GM21717 (cell line): ENCODE measurements at regions not wholly inside any gene's neighbourhood (a gene's known extent, or its start where the extent isn't known, plus 50 kb on each side); places are given as distances from the start of the nearest gene placed in this dataset.

Experiments used
- ATAC-seq: cut with Tn5 transposase; IDR thresholded peaks from one replicate; pipeline ENCODE4 v1.9.1; 2021; ENCODE audit warnings: mild to moderate bottlenecking, moderate library complexity; ENCODE audit not compliant: unreplicated experiment

DNA sequence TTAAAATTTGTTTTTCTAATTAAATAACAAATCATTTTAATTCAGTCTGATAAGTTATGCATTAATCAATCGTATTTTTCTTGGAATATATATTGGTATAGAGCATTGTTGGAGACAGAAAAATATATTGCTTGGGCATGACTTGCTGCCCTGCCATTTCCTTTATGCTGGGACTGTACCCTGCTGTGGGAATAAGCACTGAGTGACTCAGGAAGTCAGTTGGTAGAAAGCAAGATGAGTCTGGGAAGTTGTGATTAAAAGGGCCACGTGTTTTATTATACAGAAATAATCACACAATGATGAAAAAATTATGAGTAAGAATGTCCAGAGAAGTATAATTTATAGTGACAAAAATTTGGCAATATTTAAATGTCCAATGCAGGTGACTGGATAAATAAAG lies 139.5 kb downstream of the KIF18A start:
- no peak for ATAC-seq

DNA sequence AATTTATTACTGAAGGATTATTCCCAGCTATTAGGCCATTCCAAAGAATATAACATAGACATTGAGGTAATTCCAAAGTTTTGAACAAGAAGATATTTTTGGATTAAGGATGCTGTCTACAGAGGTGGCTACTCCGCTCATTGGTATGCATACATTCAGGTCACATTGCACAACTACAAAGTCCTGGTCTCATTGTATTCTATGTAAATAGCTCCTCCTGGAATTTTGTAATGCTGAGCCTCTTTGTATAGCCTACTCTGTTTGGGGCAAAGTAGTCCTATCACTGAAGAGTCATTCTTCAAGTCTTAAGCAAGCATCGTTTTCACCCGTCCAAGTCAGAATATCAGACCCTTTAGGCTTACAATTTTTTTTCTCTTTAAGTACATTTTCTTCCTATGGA lies 142.4 kb downstream of the KIF18A start:
- no peak for ATAC-seq

DNA sequence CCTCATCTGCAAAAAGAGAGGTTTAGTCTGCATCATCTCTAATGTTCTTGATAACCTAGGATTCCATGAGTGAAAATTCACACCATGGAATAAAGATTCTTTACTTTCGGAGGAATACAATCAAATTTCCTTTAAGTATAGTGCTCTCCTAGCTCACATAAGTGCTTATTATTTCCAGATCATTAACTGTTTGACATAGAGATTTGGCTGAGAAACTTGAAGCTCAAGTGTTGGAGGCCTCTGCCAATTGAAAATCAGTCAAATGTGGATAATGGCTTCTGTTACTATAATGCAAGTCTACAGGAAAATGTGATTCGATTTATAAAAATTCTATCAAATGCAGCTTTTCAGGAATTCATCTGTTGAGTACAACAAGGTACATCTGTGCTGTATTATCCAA lies 144.6 kb downstream of the KIF18A start:
- ATAC-seq, result no peak

DNA sequence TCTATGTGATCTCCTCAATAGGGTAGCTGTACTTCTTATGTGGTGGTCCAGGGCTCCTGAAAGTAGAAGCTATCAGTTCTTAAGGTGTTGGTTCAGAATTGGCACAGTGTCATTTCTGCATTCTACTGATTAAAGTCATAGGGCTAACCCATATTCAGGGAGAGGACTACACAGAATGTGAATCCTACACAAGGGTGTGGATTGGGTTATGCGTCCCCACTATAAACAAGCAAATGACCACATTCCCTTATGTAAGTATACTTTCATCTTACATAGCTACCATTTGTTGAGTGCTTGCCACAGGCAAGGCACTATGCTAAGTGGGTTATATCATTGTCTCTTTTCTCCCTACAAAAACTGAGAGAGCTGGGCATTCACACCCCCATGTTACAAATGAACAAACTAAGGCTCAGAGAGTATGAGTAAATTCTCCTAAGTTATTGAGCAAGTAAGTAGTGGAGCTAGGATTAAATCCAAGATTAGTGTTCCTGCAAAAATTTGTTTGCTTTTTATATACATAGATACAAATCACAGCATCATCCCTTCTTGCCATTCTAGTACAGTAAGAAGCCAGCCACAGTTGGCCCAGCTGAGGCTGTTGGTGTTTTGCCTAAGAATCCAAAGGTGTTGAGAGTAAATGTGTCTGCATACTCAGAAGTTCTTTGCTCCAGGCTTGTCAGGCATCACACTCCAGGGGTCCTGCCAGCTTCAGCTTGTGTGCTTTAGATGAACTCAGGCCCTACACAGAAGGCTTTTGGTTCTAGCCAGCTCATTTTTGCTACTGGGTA lies 157.8 kb downstream of the KIF18A start:
- no peak for ATAC-seq

DNA sequence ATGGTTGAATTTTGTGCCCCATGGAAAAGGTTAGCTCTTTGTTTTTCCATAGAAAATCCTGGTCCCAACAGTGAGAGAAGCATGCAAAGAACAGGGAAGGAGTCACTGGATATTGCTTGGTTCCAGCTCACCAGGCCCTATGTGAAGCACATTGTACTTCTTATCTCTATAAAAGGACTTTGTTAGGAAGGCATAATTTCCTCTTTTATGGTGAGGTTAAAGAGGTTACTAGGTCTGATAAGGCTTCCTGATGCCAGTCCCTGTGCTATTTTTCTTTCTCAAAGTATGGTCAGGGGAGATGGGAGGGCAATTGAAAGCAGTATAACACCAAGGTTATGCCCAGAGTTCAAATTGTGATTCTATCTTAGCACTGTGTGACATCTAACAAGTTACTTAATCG lies 162.6 kb downstream of the KIF18A start:
- no peak for ATAC-seq

DNA sequence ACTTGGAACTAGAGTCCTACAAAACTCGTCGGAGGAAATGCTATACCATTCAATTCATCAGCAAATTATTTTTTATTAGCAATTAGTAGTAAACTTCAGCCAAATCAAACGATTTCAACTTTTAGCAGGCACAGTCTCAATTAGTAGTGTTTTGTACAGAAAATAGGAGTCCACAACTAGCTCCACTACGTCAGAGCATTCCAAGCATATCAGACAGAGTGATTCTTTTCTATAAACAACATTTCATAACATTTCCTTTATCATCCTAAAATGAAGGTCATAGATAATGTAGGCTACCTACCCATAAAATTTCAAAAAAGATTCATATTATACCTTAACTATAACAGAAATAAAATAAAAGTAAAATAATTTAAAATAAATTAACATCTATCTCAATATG lies 169.9 kb downstream of the KIF18A start:
- ATAC-seq, result no peak

DNA sequence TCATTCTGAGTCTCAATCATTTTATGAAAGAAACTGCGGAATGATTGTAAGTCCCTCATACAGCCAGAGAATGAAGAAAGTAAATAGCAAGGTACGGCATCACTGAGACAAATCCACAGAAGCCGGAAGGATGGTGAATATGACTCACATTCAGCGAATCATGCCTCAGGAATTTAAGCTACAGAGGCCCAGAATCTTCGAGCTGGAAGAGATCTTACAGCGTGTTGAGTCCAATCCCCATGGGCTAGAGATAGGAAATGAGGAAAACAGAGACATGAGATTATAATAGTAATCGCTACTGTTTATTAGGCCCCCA lies 173.2 kb downstream of the KIF18A start:
- ATAC-seq, result no peak

DNA sequence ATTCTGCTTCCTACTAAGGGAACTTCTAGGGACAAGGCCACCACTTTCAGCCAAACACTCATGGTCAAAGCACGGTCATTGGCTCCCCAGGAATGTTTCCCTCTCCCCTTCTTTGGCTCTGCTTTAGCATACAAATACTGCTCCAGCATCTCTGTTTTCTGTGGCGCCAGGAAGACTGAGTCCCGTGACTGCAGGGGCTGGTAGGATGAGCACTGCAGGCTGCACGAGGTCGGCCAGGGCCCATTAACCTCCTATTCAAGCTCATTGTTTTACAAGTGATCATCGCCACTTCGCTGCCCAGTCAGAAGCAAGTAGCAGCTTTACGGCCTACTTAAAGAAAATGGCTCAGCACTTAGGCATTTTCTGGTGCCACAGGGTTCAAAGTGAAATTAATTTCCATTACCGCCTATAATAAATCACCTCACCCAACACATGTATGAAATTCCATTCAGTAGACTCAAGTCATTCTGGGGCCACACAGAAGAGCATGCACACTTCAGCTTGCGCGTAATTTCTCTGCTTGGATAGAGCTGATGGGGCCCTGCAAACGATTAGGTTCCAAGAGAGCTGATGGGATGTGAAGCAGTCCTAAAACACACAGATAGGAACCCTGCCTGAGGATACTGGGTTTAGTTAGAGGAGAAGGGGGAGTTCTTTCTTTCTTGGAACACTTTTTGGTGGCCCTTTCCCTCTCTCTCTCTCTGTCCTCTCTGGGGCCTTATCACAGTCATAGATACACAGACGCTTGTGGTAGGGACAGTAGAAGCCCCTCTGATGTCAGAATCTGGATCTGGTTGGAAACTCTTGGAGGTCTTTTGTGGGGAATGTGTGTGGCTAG lies 173.7 kb downstream of the KIF18A start:
- no peak for ATAC-seq

DNA sequence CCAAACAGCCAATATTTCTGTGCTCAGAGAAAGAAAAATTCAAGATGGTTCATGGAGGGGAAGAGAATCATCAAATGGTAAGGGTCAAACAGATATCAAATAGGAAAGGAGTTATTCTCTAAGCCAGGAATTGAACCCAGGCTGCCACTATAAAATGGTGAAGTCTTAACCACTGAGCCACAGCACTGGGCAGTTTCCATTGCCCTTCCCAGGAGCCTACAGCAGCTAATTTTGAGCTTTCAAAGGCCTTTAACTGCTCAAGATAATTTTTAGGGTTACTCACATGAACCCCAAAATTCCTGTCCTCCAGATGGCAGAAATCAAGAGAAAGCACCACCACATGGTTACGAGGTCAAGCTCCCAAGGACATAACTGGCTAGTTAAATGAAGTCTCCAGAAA lies 176.2 kb downstream of the KIF18A start:
- ATAC-seq, result no peak

DNA sequence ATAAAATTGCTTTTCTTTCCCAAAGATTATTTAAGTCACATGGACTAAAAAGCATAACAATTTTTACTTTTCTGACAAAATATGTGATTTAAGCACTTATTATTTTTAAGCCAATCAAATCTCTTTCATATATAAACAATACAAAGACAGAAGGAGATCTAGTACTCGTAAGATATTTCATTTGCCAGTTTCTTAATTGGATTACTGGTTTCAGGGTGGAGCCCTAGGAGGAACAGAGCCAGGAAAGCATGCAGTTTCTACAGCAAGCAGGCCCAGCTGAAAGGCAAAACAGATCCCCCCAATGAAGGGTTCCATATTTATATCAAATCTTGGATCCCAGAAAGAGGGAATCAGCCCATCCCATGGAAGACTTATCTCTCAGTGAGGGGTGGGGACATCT lies 177.0 kb downstream of the KIF18A start:
- no peak for ATAC-seq

DNA sequence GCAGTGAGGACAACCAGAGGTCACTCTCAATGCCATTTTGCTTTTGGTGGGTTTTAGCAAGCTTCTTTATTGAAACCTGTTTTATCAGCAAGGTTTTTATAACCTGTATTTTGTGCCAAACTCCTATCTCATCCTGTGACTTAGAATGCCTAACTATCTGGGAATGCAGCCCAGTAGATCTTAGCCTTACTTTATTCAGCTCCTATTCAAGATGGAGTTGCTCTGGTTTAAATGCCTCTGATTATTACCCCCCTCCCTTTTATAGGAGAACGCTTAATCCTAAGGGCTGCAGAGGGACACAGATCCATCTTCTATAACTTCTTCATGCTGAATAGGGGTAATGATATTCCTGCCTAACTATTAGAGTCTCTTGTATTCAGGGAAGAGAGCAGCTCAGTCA lies 179.1 kb downstream of the KIF18A start:
- ATAC-seq, result no peak

DNA sequence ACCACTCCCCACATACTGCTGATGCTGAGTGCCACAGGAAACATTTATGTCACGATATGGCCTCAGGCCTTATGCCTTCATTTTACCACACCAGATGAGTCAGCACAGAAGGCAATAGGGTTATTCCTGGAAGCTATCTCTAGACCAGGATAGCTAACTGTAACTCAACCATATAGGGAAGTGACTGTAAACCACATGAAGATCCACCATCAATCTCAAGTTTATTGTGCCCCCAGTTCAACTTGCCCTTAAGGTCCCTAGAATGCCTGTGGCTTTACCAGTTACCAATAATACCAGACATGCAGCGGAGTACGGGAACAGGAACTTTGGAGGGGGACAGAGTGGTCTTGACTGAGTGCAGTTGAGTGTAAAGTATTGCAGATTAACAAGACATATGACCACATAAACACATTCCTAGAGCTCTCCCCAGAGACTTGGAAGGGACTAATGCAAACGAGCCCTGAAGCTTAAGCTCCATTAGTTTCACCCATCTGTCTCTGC lies 180.9 kb downstream of the KIF18A start:
- ATAC-seq, result no peak

DNA sequence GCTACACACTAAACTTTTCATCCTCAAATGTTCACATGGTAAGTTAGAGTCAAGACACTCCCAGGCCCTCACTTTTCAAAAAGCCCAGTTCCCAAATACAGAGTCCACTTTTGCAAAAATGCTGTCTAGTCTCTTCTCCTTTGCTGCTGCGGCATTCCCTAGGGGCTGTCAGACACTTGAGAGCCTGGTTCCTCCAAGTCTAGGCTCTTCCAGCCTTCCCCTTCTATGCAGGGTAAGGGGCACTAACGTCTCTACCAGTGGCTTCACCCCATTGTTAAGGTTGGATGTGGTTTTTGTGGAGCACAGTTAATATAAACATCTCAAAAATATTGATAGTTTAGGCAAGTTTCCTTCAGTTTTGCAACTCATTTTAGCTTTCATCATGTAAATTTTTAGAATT lies 181.5 kb downstream of the KIF18A start:
- no peak for ATAC-seq

DNA sequence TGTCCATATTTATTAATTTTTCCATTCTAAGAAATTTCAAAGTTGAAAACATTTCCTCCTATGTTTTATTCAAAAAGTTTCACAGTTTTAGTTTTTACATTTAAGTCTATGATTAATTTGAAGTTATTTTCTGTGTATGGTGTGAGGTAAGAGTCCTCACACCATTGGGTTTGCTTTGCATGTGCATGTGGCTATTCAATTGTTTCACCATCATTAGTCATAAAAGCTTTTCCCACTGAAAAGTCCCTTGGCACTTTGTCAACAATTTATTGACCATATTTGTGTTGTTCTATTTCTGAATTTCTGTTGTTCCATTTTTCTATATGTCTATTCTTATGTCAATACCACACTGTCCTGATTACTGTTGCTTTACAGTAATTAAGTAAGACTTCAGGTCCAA lies 186.5 kb downstream of the KIF18A start:
- ATAC-seq, result no peak

DNA sequence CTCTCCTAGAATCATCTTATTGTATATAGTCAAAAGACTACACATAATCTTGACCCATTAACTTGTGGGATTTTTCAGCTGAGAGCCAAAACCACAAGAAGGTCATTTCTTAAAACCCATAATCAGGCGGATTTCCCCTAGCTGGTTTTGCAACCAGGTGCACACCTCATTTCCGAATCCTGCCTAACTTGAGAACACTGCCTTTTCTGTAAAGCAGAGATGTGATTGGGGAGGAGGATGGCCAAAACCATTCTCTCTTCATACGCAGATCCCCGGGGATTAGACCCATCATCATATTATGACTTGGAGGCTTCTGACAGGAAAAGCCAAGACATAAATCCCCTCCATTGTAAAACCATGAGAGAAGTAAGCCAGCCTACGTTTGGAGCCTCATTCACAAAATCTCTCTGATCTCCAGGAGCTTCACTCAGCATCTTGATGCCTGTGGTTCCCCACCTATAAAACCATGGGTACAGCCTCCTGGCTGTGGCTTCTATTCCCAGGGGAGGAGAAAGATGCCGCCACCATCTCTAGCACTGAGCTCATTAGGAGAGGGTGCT lies 191.3 kb downstream of the KIF18A start:
- peak; percentile 93 for ATAC-seq

DNA sequence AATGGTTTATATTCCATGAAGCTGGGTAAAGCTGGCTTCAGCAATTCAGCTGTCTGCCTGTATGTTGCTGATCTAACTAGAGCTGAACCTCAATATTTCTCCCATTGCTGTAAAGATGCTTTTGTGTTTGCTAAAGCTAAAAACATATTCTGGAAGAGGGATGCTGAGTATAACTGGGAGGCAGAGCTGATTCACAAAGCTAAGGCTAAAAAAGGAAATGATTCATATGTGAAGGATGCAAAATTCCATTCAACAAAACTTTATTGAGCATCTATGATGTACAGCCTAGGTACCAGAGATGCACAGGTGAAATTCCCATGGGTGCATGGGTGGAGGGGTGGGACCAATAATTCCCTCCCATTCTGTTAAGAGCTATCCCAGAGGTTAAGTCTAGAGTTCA lies 193.9 kb downstream of the KIF18A start:
- no peak for ATAC-seq

DNA sequence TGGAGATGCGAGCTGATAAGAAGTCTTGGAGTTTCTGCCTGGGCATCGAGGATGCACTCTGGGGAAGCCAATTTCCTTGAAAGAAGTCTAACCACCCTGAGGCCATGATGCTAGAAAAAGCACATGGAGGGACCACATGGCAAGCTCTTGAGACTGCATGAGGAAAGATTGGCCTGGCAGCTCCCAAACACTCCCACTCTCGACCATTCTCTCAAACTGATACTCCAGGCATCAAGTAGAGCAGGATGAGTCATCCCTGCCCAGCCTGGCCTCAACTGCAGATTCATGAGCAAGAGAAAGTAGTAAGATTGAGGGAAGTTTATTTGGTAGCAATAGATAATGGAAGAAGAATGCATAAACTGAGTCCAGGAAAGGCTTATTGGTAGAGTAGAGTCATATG lies 194.3 kb downstream of the KIF18A start:
- ATAC-seq, result no peak

DNA sequence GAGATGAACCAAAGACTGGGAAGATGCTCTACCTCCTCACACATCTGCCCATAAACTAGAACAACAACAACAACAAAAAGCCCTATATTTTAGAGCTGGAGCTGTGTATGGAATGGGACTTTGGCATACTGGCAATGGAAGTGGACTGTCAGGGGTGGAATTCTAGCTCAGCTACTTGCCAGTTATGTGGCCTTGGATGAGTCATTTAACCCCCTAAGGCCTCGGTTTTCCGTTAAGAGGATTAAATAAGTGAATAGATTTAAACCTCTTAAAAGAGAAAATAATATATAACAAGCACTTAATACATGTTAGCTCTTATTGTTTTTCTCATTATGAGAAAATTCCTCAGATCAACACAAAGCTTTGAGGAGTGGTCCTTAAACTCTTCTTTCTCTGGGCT lies 195.0 kb downstream of the KIF18A start:
- ATAC-seq, result no peak

DNA sequence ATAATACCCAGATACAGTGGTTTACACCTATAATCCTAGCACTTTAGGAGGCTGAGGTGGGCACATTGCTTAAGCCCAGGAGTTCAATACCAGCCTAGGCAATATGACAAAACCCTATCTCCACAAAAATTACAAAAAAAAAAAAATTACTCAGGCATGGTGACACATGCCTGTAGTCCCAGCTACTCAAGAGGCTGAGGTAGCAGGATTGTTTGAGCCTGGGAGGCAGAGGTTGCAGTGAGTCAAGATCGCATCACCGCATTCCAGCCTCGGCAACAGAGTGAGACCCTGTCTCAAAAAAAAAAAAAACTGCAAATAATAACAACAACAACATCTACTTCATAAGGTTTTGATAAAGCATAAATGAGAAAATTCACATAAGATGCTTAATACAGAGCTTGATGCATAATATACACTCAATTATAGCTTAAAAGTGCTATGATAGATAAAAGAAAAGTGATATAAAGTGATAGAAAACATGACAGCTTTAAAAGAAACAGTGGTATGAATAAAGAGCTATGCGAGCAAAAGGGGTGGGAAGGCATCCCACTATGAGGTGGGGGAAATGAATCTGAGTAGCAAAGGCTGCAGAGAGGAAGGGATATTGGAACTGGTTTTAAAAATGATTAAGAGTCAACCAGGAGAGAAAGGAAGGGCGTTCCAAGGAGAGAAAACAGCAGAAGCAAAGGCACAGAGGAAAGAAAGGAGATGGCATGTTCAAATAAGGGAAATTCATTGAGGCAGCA lies 197.6 kb downstream of the KIF18A start:
- no peak for ATAC-seq

DNA sequence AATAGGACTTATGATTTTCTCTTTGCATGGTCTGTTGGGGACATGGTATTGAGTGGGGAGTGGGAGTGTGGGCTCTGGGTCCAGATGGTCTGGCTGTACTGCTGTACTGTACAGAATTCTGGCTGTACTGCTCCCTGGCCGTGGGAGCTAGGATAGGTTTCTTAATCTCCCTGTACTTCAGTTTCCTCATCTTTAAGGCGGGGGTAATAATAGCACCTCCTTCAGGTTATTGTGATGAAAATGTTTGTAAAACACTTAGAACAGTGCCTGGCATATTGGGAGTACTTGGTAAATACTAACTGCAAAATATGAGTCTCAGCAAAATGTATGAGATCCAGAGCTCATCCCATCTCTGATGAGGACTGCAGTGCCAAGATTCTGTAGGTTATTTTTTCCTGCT lies 198.6 kb downstream of the KIF18A start:
- no peak for ATAC-seq

DNA sequence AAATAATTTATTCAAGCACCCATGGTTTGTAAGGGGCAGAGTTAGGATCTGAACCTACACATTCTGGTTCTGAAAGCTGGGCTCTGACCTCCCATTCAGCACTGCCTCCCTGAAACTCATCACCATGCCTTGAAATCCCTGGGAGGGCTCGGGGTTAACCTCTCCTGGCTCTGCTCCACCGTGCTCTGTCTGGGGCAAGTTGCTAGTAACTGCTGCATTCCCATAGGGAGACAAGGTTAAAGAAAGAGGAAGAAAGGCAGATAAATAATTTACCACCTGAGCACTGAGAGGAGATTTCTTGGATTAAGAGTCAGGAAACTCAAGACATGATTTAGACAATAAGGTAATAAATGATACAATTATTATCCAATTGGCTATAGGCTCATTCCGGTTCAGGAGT lies 199.3 kb downstream of the KIF18A start:
- no peak for ATAC-seq
